Mesenchymal stem cell (in vitro differentiated cells and primary cell): ENCODE measurements at regions not wholly inside any gene's neighbourhood (a gene's known extent, or its start where the extent isn't known, plus 50 kb on each side); places are given as distances from the start of the nearest gene placed in this dataset.

Experiments
- DNase-seq: peaks from one replicate; pipeline ENCODE4 v3.0.0-alpha.2; 2013
- H2AFZ ChIP-seq: one replicate; pipeline ENCODE4 v1.6.1; 2013; ENCODE audit warnings: low read depth, mild to moderate bottlenecking, control low read depth, inconsistent platforms, low read length, moderate library complexity
- H2AK5ac ChIP-seq: 2 replicates; pipeline ENCODE4 v1.6.1; 2013; ENCODE audit warnings: low read length, moderate library complexity, mild to moderate bottlenecking, inconsistent platforms; ENCODE audit not compliant: severe bottlenecking
- H2BK120ac ChIP-seq: one replicate; pipeline ENCODE4 v1.6.1; 2013; ENCODE audit warnings: low read depth, mild to moderate bottlenecking, inconsistent platforms, low read length, moderate library complexity
- H2BK12ac ChIP-seq, 2 experiments: one replicate each; pipeline ENCODE4 v1.6.1; 2013; ENCODE audit warnings: inconsistent platforms in 2 of 2, low read length in 2 of 2, mild to moderate bottlenecking in 2 of 2, moderate library complexity in 2 of 2, control low read depth in 1 of 2
- H2BK15ac ChIP-seq: one replicate; pipeline ENCODE4 v1.6.1; 2013; ENCODE audit warnings: mild to moderate bottlenecking, low read depth, inconsistent platforms; ENCODE audit not compliant: poor library complexity, severe bottlenecking
- H2BK5ac ChIP-seq: 2 replicates; pipeline ENCODE4 v1.6.1; 2013; ENCODE audit warnings: low read depth, mild to moderate bottlenecking, low read length, control low read depth, inconsistent platforms; ENCODE audit not compliant: poor library complexity, severe bottlenecking
- H3K14ac ChIP-seq, 2 experiments: one replicate each; pipeline ENCODE4 v1.6.1; 2013; ENCODE audit warnings: inconsistent platforms in 2 of 2, low read length in 2 of 2, control low read depth in 1 of 2, mild to moderate bottlenecking in 1 of 2, moderate library complexity in 1 of 2
- H3K18ac ChIP-seq, 2 experiments: one replicate each; pipeline ENCODE4 v1.6.1; 2013; ENCODE audit warnings: inconsistent platforms in 2 of 2, low read length in 2 of 2, control low read depth in 1 of 2, low read depth in 1 of 2, mild to moderate bottlenecking in 1 of 2
- H3K23ac ChIP-seq, 2 experiments: one replicate each; pipeline ENCODE4 v1.6.1; 2013; ENCODE audit warnings: inconsistent platforms in 2 of 2, low read length in 2 of 2, mild to moderate bottlenecking in 2 of 2, moderate library complexity in 2 of 2, control low read depth in 1 of 2
- H3K27ac ChIP-seq: 2 replicates; pipeline ENCODE4 v1.5.1; 2013; ENCODE audit warnings: mild to moderate bottlenecking, moderate library complexity, low read length, control low read depth, inconsistent platforms; ENCODE audit not compliant: poor library complexity, severe bottlenecking
- H3K27me3 ChIP-seq, 2 experiments: 2 replicates each; pipeline versions ENCODE4 v1.6.1 to v1.7.0; 2013; ENCODE audit warnings: low read length in 2 of 2, mild to moderate bottlenecking in 2 of 2, moderate library complexity in 2 of 2, control low read depth in 1 of 2, inconsistent platforms in 1 of 2; ENCODE audit not compliant: control insufficient read depth in 1 of 2, insufficient read depth in 1 of 2
- H3K36me3 ChIP-seq, 2 experiments: 2 replicates each; pipeline versions ENCODE4 v1.6.1 to v1.7.0; 2013; ENCODE audit warnings: low read length in 2 of 2, control low read depth in 1 of 2, inconsistent platforms in 1 of 2, low read depth in 1 of 2, mild to moderate bottlenecking in 1 of 2; ENCODE audit not compliant: insufficient read depth in 2 of 2, control insufficient read depth in 1 of 2
- H3K4ac ChIP-seq, 2 experiments: one replicate each; pipeline ENCODE4 v1.6.1; 2013; ENCODE audit warnings: inconsistent platforms in 2 of 2, low read length in 2 of 2, mild to moderate bottlenecking in 2 of 2, moderate library complexity in 2 of 2, control low read depth in 1 of 2, low read depth in 1 of 2
- H3K4me1 ChIP-seq: 2 replicates; pipeline ENCODE4 v1.6.1; 2013; ENCODE audit warnings: low read depth, low read length, control low read depth; ENCODE audit not compliant: control insufficient read depth, insufficient read depth
- H3K4me2 ChIP-seq: 2 replicates; pipeline ENCODE4 v1.6.1; 2013; ENCODE audit warnings: low read length, mild to moderate bottlenecking, inconsistent platforms; ENCODE audit not compliant: poor library complexity, severe bottlenecking
- H3K4me3 ChIP-seq, 2 experiments: 2 replicates each; pipeline versions ENCODE4 v1.5.1 to v1.7.0; 2013; ENCODE audit warnings: low read length in 2 of 2, mild to moderate bottlenecking in 2 of 2, control low read depth in 1 of 2, low read depth in 1 of 2; ENCODE audit not compliant: insufficient read depth in 1 of 2
- H3K79me1 ChIP-seq: replicated peaks from 2 replicates; pipeline ENCODE4 v1.6.1; 2013; ENCODE audit warnings: mild to moderate bottlenecking, control low read depth, low read length, inconsistent platforms; ENCODE audit not compliant: poor library complexity, severe bottlenecking
- H3K9ac ChIP-seq: 2 replicates; pipeline ENCODE4 v1.7.0; 2013; ENCODE audit warnings: mild to moderate bottlenecking, low read length, moderate library complexity
- H3K9me3 ChIP-seq: 2 replicates; pipeline ENCODE4 v1.7.0; 2013; ENCODE audit warnings: mild to moderate bottlenecking, low read length; ENCODE audit not compliant: control insufficient read depth
- H4K8ac ChIP-seq: one replicate; pipeline ENCODE4 v1.6.1; 2013; ENCODE audit warnings: inconsistent platforms, mild to moderate bottlenecking, low read length, moderate library complexity
- H4K91ac ChIP-seq: one replicate; pipeline ENCODE4 v1.6.1; 2013; ENCODE audit warnings: mild to moderate bottlenecking, low read length, inconsistent platforms
- WGBS: methylation state at CpG from one replicate; pipeline ENCODE4 v1.1.7; 2013; ENCODE audit warnings: mixed read lengths; 5-methylcytosine and 5-hydroxymethylcytosine counted together

DNA sequence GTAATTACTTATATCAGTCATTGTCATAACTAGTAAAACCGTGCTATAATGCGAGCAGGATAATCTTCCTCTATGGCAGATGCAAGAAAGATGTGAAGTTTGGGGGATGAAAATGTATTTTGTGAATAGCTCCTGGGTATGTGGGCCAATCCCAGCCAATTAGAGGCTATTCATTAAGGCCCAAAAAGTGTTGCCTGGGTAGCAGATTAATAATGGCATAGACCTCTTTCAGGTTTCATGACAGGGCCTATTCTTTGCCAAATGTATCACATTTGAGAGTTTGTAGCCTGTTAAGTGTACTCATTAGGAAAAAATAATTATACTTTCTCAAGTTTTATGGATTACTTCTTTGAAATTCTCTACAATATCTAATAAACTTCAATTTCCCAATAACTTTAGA, 199.2 kb upstream of the POU3F2 start:
- H2BK12ac ChIP-seq: no peak overlapping the region
- WGBS: 86% methylated on average over 2 of the region's 2 CpGs
- no peaks in the 10 kb centered on the region for H3K79me1 ChIP-seq
- no peak overlapping the region for H3K4me2 ChIP-seq
- H2AK5ac ChIP-seq: no peak overlapping the region
- no peak overlapping the region for H3K27ac ChIP-seq
- H2AFZ ChIP-seq: no peak overlapping the region
- H3K23ac ChIP-seq: no peak overlapping the region
- H3K9me3 ChIP-seq: no peaks in the 10 kb centered on the region
- H3K4ac ChIP-seq: no peak overlapping the region
- no peak overlapping the region for H4K91ac ChIP-seq
- no peak overlapping the region for H4K8ac ChIP-seq
- H2BK5ac ChIP-seq: no peak overlapping the region
- H3K14ac ChIP-seq: no peak overlapping the region
- no peaks in the 10 kb centered on the region for H3K4me1 ChIP-seq
- no peak overlapping the region for H3K9ac ChIP-seq
- no peak overlapping the region for H3K4me3 ChIP-seq
- no peak overlapping the region for H3K18ac ChIP-seq
- no peak overlapping the region for H2BK15ac ChIP-seq
- no peak for DNase-seq
- H2BK120ac ChIP-seq: no peak overlapping the region
- no peaks in the 10 kb centered on the region for H3K27me3 ChIP-seq
- no peaks in the 10 kb centered on the region for H3K36me3 ChIP-seq

DNA sequence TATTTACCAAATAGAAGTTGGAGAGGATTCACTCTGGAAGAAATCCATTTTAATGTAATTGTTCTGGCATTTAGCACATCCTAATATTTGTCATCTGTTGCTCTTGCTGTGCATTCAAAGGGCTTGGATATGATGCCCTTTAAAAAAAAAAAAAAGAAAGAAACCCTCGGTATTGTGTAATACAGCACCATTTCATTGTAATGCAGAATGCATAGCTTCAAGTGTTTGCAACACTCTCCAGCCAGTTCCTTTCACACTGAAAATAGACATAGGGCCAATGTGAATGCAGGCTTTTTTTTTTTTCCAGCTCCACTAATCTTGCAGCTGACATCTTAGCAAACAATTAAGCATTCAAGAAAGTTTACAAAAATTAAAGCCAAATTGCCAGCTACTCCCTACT, 197.4 kb upstream of the POU3F2 start:
- no peak for DNase-seq
- H2AFZ ChIP-seq: no peak overlapping the region
- H3K79me1 ChIP-seq: no peaks in the 10 kb centered on the region
- H3K36me3 ChIP-seq: no peaks in the 10 kb centered on the region
- H2BK5ac ChIP-seq: no peak overlapping the region
- H2BK120ac ChIP-seq: no peak overlapping the region
- H3K18ac ChIP-seq: no peak overlapping the region
- H3K4me3 ChIP-seq: no peak overlapping the region
- H3K9ac ChIP-seq: no peak overlapping the region
- no peaks in the 10 kb centered on the region for H3K27me3 ChIP-seq
- no peak overlapping the region for H2BK12ac ChIP-seq
- no peak overlapping the region for H4K91ac ChIP-seq
- no peak overlapping the region for H2BK15ac ChIP-seq
- no peak overlapping the region for H3K27ac ChIP-seq
- H3K14ac ChIP-seq: no peak overlapping the region
- 22% methylated on average over 1 of the region's 1 CpG for WGBS
- no peak overlapping the region for H3K4ac ChIP-seq
- no peaks in the 10 kb centered on the region for H3K4me1 ChIP-seq
- H3K23ac ChIP-seq: no peak overlapping the region
- no peak overlapping the region for H3K4me2 ChIP-seq
- no peaks in the 10 kb centered on the region for H3K9me3 ChIP-seq
- no peak overlapping the region for H2AK5ac ChIP-seq
- H4K8ac ChIP-seq: no peak overlapping the region

- H3K18ac ChIP-seq: no peak overlapping the region
- WGBS: 80% methylated on average over 5 of the region's 5 CpGs
Observed at GRCh38 chr6:98639089-98639635, 195.2 kb upstream of the POU3F2 start.

GRCh38 chr6:98640366-98640765, 194.0 kb upstream of the POU3F2 start:
- WGBS: 86% methylated on average over 5 of the region's 5 CpGs

More at GRCh38 chr6:98639089-98639635, 195.2 kb upstream of the POU3F2 start:
- H3K27ac ChIP-seq: no peak overlapping the region
- H3K79me1 ChIP-seq: no peaks in the 10 kb centered on the region
- H3K9me3 ChIP-seq: no peaks in the 10 kb centered on the region
- no peak overlapping the region for H2BK5ac ChIP-seq
- H3K4me1 ChIP-seq: no peaks in the 10 kb centered on the region
- no peaks in the 10 kb centered on the region for H3K27me3 ChIP-seq
- no peak overlapping the region for H3K4me3 ChIP-seq
- no peak overlapping the region for H3K23ac ChIP-seq
- no peak overlapping the region for H3K14ac ChIP-seq
- H2AFZ ChIP-seq: no peak overlapping the region
- no peak overlapping the region for H2BK15ac ChIP-seq
- no peak for DNase-seq
- no peak overlapping the region for H3K4ac ChIP-seq
- H2BK120ac ChIP-seq: no peak overlapping the region
- H3K9ac ChIP-seq: no peak overlapping the region
- no peak overlapping the region for H2AK5ac ChIP-seq
- H4K8ac ChIP-seq: no peak overlapping the region
- no peak overlapping the region for H4K91ac ChIP-seq
- no peaks in the 10 kb centered on the region for H3K36me3 ChIP-seq
- no peak overlapping the region for H3K4me2 ChIP-seq
- H2BK12ac ChIP-seq: no peak overlapping the region

More at GRCh38 chr6:98640366-98640765, 194.0 kb upstream of the POU3F2 start:
- no peaks in the 10 kb centered on the region for H3K36me3 ChIP-seq
- no peaks in the 10 kb centered on the region for H3K9me3 ChIP-seq
- H3K27me3 ChIP-seq: no peaks in the 10 kb centered on the region
- H4K91ac ChIP-seq: no peak overlapping the region
- no peak for DNase-seq
- no peak overlapping the region for H2AFZ ChIP-seq
- H3K79me1 ChIP-seq: no peaks in the 10 kb centered on the region
- no peak overlapping the region for H4K8ac ChIP-seq
- no peak overlapping the region for H2AK5ac ChIP-seq
- H3K14ac ChIP-seq: no peak overlapping the region
- no peak overlapping the region for H3K4me3 ChIP-seq
- no peak overlapping the region for H3K18ac ChIP-seq
- H3K4me1 ChIP-seq: no peaks in the 10 kb centered on the region
- H3K4ac ChIP-seq: no peak overlapping the region
- no peak overlapping the region for H2BK12ac ChIP-seq
- H2BK15ac ChIP-seq: no peak overlapping the region
- no peak overlapping the region for H3K23ac ChIP-seq
- no peak overlapping the region for H3K27ac ChIP-seq
- no peak overlapping the region for H2BK5ac ChIP-seq
- H3K4me2 ChIP-seq: no peak overlapping the region
- no peak overlapping the region for H3K9ac ChIP-seq
- H2BK120ac ChIP-seq: no peak overlapping the region
